ACHN (cell line): ENCODE measurements at regions not wholly inside any gene's neighbourhood (a gene's known extent, or its start where the extent isn't known, plus 50 kb on each side); places are given as distances from the start of the nearest gene placed in this dataset.
"Not testable (repeated sequence)": the region's sequence is repeated elsewhere in the genome, so short reads cannot be mapped to it uniquely, and the experiment has no call there.

Experiments
- DNase-seq: peaks from one replicate; pipeline ENCODE4 v3.0.0-alpha.2; 2015
- in situ Hi-C: cut with HindIII; loops from 2 replicates; pipeline ENCODE4 v1.10.0; 2017; ENCODE audit warnings: low sequenced_read_pairs, low pct_ligation_motif_present, low pct_unique_long_range_greater_than_20kb

DNA sequence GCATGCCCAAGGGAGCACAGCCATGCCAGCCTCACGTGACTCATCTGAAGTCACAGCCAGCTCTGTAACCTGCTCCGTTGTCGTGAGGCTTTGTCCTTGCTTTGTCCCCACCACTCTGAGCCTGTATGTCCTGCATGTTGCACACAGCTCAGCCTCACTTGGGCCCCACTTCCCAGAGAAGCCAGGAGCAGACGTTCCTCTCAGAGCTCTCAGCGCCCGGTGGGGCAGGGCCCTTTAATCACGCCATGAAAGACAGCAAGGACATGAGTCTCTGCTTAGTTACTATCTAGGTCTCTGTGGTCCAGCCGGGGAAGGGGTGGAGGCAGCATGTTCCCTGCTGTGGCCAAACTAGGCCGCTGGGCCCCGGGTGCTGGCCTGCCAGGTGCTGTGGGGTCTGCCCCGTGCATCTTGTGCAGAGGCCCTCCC is 127.4 kb upstream of the FAM20C start:
- DNase-seq, result no peak

GRCh38 chr7:65554-65953 is 126.8 kb upstream of the FAM20C start:
- DNase-seq, result no peak
- in situ Hi-C loops, result no loop called here

More for the DNA sequence above, 127.4 kb upstream of the FAM20C start:
- in situ Hi-C loops, result no loop called here

DNA sequence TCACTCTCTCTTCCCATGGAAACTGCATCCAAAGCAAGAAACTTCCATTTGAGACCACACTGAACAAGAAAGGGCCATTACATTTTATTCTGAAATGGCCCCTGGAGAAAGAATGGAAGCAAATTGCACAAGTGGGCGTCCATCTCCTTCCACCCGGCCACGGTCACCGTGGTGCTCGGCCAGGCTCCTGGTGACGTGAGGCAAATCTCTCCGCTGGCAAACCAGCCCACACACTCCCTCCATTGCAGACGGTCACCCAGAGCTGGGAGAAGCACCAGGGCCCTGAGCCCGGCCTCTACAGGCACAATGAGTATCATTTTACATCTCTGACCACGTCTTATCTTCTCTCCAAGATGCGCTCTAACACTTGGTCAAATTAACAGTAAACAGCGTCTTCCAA is 126.1 kb upstream of the FAM20C start:
- in situ Hi-C loops, result no loop called here
- no peak for DNase-seq

DNA sequence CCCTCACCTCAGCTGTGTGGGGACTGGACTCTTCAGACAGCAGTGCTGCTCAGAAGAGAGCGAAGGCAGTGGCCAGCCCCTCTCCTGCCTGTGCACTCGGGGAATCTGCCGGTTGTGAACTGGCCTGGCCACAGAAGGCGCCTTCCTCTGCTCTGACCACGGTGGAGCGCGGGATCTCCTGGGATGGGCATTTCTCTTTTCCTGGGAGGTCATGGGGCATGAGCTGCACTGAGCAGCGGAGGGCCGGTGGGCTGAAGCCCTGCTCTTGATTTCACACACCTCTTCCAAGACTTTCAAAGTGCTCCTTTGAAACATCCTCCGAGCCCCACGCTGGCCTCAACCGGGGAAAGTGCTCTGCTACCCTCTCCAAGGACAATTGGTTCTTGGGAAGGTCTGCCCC is 125.6 kb upstream of the FAM20C start:
- in situ Hi-C loops, result no loop called here
- no peak for DNase-seq

- in situ Hi-C loops, result no loop called here
- DNase-seq, result no peak
Observed at GRCh38 chr7:67661-68395, 124.5 kb upstream of the FAM20C start.

GRCh38 chr7:68629-69028 is 123.7 kb upstream of the FAM20C start:
- in situ Hi-C loops, result no loop called here
- DNase-seq, result no peak

- DNase-seq, in situ Hi-C loops: not testable (repeated sequence)
Observed at GRCh38 chr7:69052-69451, 123.3 kb upstream of the FAM20C start.

DNA sequence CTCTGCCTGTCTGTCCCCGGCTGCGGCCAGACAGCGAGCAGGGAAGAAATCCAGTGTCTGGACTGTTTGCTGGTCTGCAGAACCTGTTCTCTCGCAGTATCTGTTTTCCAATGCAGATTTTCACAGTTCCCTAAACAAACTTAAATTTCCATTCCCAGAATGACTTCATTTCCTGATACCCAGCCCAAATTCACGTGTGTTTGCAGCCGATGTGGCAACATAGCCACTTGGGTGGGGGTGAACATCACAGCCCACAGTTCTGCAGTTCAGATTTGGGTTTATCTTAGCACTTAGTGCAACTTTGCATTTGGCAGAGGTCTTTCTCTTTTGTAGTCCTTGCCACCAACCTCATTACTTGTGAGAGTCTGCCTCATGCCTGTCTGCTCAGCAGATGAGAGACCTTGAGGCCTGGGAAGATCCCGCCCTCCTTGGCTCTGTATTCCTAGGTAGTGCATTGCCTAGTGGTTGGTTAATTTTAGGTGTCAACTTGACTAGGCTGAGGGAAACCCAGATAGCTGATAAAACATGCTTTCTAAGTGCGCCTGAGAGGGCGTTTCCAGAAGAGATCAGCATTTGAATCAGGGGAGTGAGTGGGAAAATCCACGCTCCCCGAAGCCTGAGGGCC is 122.8 kb upstream of the FAM20C start:
- DNase-seq, in situ Hi-C loops: not testable (repeated sequence)

GRCh38 chr7:70207-70606 is 122.2 kb upstream of the FAM20C start:
- DNase-seq, in situ Hi-C loops: not testable (repeated sequence)

GRCh38 chr7:70989-71388 is 121.4 kb upstream of the FAM20C start:
- in situ Hi-C loops, DNase-seq: not testable (repeated sequence)

DNA sequence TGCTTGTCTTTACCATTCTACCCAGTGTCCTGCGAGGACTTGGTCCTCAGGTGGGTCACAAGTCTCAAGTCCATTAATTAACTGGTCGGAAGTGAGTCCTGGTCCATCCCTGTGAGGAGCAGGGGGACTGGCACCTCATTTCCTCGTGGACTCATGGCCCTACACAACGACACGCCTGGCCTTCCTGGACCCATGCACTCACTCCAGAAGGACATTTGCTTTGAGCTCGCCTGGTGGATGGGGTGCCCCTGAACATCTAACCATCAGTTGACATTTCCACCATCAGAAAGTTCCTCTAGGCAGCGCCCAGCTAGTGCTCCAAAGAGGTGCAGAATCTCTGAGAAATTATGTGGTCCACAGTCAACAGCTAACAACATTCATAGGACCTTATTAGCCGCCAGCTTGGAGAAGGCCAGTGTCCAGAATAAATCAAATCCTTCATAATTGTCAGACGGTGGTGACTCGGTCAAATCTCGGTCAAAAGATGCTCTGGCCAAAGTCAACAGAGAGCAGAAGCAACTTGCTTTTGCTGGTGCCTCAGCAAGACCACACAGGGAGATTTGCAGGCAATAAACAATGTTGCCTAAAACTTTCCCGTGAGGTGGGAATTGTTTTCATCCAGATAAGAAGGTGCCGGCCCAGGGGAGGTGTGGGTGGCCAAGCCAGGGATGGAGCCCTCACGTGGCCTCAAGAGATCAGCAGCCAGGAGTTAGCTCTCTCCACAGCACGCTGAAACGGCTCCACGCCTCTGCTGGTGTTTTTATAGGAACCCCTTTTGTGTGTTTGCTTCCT is 119.9 kb upstream of the FAM20C start:
- DNase-seq, in situ Hi-C loops: not testable (repeated sequence)

DNA sequence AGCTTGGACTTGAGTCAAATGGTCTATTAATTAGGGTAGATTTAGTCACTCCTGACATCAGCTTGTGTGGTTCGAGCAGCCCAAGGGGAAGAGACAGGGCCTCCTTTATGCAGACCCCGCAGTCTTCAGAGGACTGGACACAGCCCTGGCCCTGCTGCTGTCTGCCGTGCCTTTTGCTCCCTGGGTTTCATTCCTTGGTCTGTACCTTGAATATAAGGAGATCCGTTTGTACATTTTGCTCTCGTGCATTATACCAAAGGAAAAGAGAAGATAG is 119.4 kb upstream of the FAM20C start:
- in situ Hi-C loops, DNase-seq: not testable (repeated sequence)

GRCh38 chr7:74008-74540 is 118.3 kb upstream of the FAM20C start:
- DNase-seq, in situ Hi-C loops: not testable (repeated sequence)

GRCh38 chr7:75511-75910 is 116.9 kb upstream of the FAM20C start:
- DNase-seq, in situ Hi-C loops: not testable (repeated sequence)

GRCh38 chr7:76202-76601 is 116.2 kb upstream of the FAM20C start:
- DNase-seq, in situ Hi-C loops: not testable (repeated sequence)

GRCh38 chr7:76829-77395 is 115.5 kb upstream of the FAM20C start:
- DNase-seq, in situ Hi-C loops: not testable (repeated sequence)

DNA sequence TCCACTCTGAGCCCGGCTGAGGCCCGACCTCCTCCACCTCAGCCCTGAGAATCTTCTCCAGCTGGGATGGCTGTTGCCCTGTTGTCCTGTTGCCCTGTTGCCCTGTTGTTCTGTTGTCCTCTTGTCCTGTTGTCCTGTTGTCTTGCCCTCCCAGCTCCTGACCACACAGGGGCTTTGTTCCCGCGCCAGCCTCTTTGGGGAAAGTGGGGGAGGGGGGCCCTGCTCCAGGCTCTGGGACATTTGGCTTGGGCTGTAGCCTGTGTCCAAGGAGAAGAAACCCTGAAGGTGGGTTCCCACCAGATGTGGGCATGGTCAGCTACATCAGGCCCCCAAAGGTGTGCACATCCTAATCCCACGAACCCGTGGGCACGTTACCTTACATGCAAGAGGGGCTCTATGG is 113.5 kb upstream of the FAM20C start:
- DNase-seq, in situ Hi-C loops: not testable (repeated sequence)

DNA sequence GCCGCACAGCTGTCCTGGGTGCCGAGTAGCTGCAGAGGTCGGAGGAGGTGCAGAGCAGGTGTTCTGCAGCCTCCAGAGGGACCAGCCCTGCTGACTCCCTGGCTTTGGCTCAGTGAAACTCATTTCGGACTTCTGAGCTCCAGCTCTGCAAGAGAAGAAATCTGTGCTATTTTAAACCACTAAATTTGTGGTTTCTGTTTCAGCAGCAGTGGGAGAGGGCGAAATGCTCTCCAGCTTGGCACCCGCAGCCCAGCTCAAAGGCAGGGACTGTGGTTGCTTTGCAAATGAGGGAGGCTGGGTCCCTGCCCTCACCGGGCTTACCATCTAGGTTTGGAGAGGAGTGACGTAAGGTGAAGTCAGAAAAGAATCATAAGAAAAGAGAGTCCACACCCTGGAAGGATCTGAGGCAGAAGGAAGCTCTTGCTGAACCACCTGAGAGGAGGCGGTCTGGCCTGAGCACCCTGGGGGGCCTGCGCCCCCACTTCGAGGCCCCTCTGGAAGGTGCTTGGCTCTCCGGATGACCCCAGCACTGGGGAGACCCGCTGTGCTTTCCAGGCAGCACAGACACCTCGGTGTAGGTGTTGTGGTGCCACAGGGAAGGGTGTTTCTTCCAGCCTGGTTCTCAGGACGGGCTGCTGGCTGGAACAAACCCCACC is 112.8 kb upstream of the FAM20C start:
- in situ Hi-C loops, DNase-seq: not testable (repeated sequence)
